GM23248 (cell line): ENCODE measurements at regions not wholly inside any gene's neighbourhood (a gene's known extent, or its start where the extent isn't known, plus 50 kb on each side); places are given as distances from the start of the nearest gene placed in this dataset.

Experiments used
- DNase-seq: peaks from one replicate; pipeline ENCODE4 v3.0.0-alpha.2; 2015
- H2AFZ ChIP-seq: fragments of 200-600 bp; sonication (generic); 2 replicates; pipeline ENCODE4 v1.6.1; 2016; ENCODE audit warnings: antibody characterized with exemption
- H3F3A ChIP-seq: fragments of 200-600 bp; sonication (generic); 2 replicates; pipeline ENCODE4 v1.6.1; 2016; ENCODE audit warnings: mild to moderate bottlenecking, antibody characterized with exemption, mixed run types; ENCODE audit not compliant: insufficient read depth
- H3K27ac ChIP-seq: fragments of 200-600 bp; sonication (generic); 2 replicates; pipeline ENCODE4 v1.5.1; 2016; ENCODE audit warnings: mild to moderate bottlenecking
- H3K27me3 ChIP-seq: fragments of 200-600 bp; sonication (generic); replicated peaks from 2 replicates; pipeline ENCODE4 v1.6.1; 2016; ENCODE audit warnings: mild to moderate bottlenecking; ENCODE audit not compliant: insufficient read depth
- H3K36me3 ChIP-seq: fragments of 200-600 bp; sonication (generic); 2 replicates; pipeline ENCODE4 v1.6.1; 2016; ENCODE audit warnings: low read depth, mild to moderate bottlenecking
- H3K4me1 ChIP-seq: fragments of 200-600 bp; sonication (generic); 2 replicates; pipeline ENCODE4 v1.6.1; 2016; ENCODE audit warnings: mild to moderate bottlenecking; ENCODE audit not compliant: insufficient read depth
- H3K4me2 ChIP-seq: fragments of 200-600 bp; sonication (generic); one replicate; pipeline ENCODE4 v1.6.1; 2016; ENCODE audit warnings: mild to moderate bottlenecking; ENCODE audit not compliant: unreplicated experiment
- H3K4me3 ChIP-seq: fragments of 200-600 bp; sonication (generic); 2 replicates; pipeline ENCODE4 v1.5.1; 2016; ENCODE audit warnings: mild to moderate bottlenecking
- H3K79me2 ChIP-seq: fragments of 200-600 bp; sonication (generic); 2 replicates; pipeline ENCODE4 v1.6.1; 2016; ENCODE audit warnings: mild to moderate bottlenecking; ENCODE audit not compliant: insufficient read depth
- H3K9ac ChIP-seq: fragments of 200-600 bp; sonication (generic); 2 replicates; pipeline ENCODE4 v1.6.1; 2016; ENCODE audit warnings: mild to moderate bottlenecking
- H3K9me2 ChIP-seq: fragments of 200-600 bp; sonication (generic); 2 replicates; pipeline ENCODE4 v1.6.1; 2016; ENCODE audit warnings: mixed run types, mild to moderate bottlenecking, moderate library complexity; ENCODE audit not compliant: insufficient read depth
- H3K9me3 ChIP-seq: fragments of 200-600 bp; sonication (generic); one replicate; pipeline ENCODE4 v1.6.1; 2017; ENCODE audit warnings: low read depth
- H4K20me1 ChIP-seq: fragments of 200-600 bp; sonication (generic); 2 replicates; pipeline ENCODE4 v1.6.0; 2016; ENCODE audit not compliant: insufficient read depth
- EZH2 ChIP-seq: fragments of 200-600 bp; sonication (generic); IDR thresholded peaks from 2 replicates; pipeline ENCODE4 v1.6.1; 2018; ENCODE audit warnings: antibody characterized with exemption, mild to moderate bottlenecking; ENCODE audit not compliant: insufficient read depth, poor library complexity, severe bottlenecking
- EZH2phosphoT487 ChIP-seq: fragments of 200-600 bp; sonication (generic); IDR thresholded peaks from 2 replicates; pipeline ENCODE4 v1.6.1; 2018; ENCODE audit warnings: antibody characterized with exemption, moderate library complexity, mild to moderate bottlenecking, low read depth; ENCODE audit not compliant: insufficient read depth
- WGBS, 2 experiments: methylation state at CpG; one replicate each; pipeline ENCODE4 v1.1.6; 2015 to 2017; ENCODE audit warnings: low lambda C conversion rate in 2 of 2, low coverage in 1 of 2; ENCODE audit errors: missing lambda C conversion rate in 2 of 2; 5-methylcytosine and 5-hydroxymethylcytosine counted together
- in situ Hi-C: fragments of 300-500 bp; cut with MboI; formaldehyde crosslinking; loops from 2 replicates; pipeline ENCODE4 v1.15.0; 2020

DNA sequence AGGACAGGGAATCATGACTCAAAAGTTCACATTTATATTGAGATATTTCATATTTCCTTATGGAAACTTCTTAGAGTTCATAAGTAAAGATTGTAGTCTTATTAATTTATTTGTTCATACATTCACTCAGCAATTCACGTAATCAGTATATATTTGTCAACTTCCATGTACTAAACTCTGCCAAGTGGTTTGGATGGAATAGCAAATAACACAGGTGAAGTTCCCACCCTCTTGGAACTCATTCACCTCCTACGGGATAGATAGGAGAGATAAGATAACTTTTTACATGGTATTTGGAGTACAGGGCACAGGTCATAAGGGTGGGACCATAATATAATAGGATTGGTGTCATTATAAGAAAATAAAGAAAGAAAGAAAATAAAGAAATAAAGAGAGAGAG lies 234.0 kb downstream of the CDC14C start:
- Histone ChIP-seq H2AFZ (no peak overlapping the region), H3F3A (no peaks in the 10 kb centered on the region), H3K4me3 (no peak overlapping the region), H3K9me3 (no peaks in the 10 kb centered on the region), H3K36me3 (no peaks in the 10 kb centered on the region), H3K27ac (no peak overlapping the region), H3K9me2 (no peaks in the 10 kb centered on the region), H3K4me2 (no peak overlapping the region), H3K9ac (no peak overlapping the region), H3K79me2 (no peaks in the 10 kb centered on the region), H4K20me1 (no peaks in the 10 kb centered on the region), H3K27me3 (no peaks in the 10 kb centered on the region), H3K4me1 (no peaks in the 10 kb centered on the region)
- in situ Hi-C loops = no loop called here
- TF ChIP-seq EZH2phosphoT487 (no peak), EZH2 (no peak)
- no peak for DNase-seq
- WGBS, 2 experiments = 14 to 16% methylated on average over 2 of the region's 2 CpGs

DNA sequence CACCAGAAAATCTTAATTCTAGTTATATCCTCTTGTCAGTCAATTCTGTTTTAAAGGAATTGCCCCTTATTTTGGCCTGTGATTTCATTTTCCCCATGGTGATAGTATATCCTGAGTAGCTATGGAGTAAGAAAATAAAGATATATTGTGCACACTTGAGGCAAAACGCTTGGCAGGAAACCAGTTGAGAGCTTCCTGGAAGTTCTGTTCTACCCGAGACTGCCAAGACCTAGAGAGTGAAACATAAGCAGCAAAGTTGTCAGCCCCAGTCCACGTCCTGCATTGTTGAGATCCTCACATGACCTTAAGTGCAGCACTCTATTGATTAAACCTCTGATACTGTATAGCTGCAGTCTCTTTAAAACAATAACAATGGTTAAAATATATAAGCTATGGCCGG lies 235.2 kb downstream of the CDC14C start:
- Histone ChIP-seq H3K4me2 (no peak overlapping the region), H3K9me3 (no peaks in the 10 kb centered on the region), H3K9me2 (no peaks in the 10 kb centered on the region), H3K36me3 (no peaks in the 10 kb centered on the region), H3K4me1 (no peaks in the 10 kb centered on the region), H2AFZ (no peak overlapping the region), H3F3A (no peaks in the 10 kb centered on the region), H3K9ac (no peak overlapping the region), H4K20me1 (no peaks in the 10 kb centered on the region), H3K27me3 (no peaks in the 10 kb centered on the region), H3K27ac (no peak overlapping the region), H3K79me2 (no peaks in the 10 kb centered on the region), H3K4me3 (no peak overlapping the region)
- in situ Hi-C loops = no loop called here
- no peak for DNase-seq
- TF ChIP-seq EZH2phosphoT487 = no peak
- TF ChIP-seq EZH2 = no peak
- 0 to 3% methylated on average over 4 of the region's 4 CpGs for WGBS, 2 experiments

DNA sequence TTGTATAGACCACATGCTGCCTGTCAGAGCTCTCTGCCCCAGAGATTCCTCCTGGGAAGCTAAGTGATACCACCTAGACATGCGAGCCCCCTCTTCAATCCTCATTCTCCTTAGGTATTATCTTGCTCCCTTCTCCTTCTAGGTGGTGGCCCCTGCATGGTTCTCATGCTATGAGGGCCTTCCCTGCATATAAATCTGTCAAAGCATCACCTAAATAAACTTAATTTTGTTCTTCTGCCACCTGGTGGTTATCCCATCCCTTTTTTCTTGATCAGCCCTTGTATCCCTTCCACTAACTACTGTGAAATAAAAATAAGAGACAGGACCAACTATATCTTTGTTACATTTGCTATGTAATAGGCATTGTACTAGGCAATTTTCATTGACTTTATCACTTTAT lies 242.1 kb downstream of the CDC14C start:
- Histone ChIP-seq H3K27me3 (no peaks in the 10 kb centered on the region), H3K9me3 (no peaks in the 10 kb centered on the region), H3K4me1 (no peaks in the 10 kb centered on the region), H2AFZ (no peak overlapping the region), H3F3A (no peaks in the 10 kb centered on the region), H3K9me2 (no peaks in the 10 kb centered on the region), H3K79me2 (no peaks in the 10 kb centered on the region), H3K36me3 (no peaks in the 10 kb centered on the region), H3K4me3 (no peak overlapping the region), H3K27ac (no peak overlapping the region), H3K9ac (no peak overlapping the region), H3K4me2 (no peak overlapping the region), H4K20me1 (no peaks in the 10 kb centered on the region)
- in situ Hi-C loops = no loop called here
- 26 to 44% methylated on average over 1 of the region's 1 CpG for WGBS, 2 experiments
- DNase-seq = peak; percentile 2
- no peak for TF ChIP-seq EZH2phosphoT487
- TF ChIP-seq EZH2 = no peak

DNA sequence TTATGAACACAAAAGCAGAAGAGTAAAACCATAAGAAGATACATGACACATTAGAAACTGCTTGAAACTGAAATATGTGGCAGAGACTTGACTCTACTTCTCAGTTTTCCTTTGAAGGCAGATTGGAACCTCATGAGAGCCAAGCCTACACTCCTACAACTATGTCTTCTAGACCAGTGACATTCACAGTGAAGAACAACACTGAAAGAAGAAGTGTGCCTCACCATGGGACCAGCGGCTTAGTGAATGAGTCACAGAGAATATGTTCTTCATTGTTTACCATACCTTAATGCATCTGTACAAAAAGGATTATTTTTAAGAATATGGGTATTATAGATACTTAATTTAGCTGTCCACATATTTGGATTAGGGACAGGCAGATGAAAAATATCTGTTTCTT lies 248.3 kb downstream of the CDC14C start:
- WGBS, 2 experiments = 48% methylated on average over 1 of the region's 1 CpG
- no peak for DNase-seq
- no peaks in the 10 kb centered on the region for H4K20me1 ChIP-seq
- H3K79me2 ChIP-seq = no peaks in the 10 kb centered on the region
- in situ Hi-C loops = no loop called here
- no peaks in the 10 kb centered on the region for H3K4me1 ChIP-seq
- no peaks in the 10 kb centered on the region for H3K36me3 ChIP-seq
- H3K4me3 ChIP-seq = no peak overlapping the region
- TF ChIP-seq EZH2 = no peak
- TF ChIP-seq EZH2phosphoT487 = no peak
- no peak overlapping the region for H2AFZ ChIP-seq
- no peaks in the 10 kb centered on the region for H3K27me3 ChIP-seq
- H3F3A ChIP-seq = no peaks in the 10 kb centered on the region
- H3K27ac ChIP-seq = no peak overlapping the region
- H3K9me2 ChIP-seq = no peaks in the 10 kb centered on the region
- no peaks in the 10 kb centered on the region for H3K9me3 ChIP-seq
- no peak overlapping the region for H3K4me2 ChIP-seq
- H3K9ac ChIP-seq = no peak overlapping the region

DNA sequence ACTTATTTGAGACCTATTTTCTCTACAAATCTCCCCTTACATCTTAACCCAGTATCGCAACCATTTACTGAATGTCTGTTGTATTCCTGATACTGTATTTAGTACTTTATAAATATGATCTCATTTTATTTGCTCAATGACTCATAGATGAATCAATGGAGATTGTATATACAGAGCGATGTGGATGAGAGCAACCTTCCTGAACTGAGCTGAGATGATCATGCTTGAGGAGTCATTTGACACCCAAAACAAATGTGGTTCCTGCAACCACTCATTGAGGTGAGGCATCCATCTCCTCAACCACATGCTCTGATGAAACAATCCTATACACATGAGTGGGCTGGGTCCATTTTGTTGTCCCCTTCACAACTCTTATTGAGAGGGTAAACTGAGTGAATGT lies 250.0 kb downstream of the CDC14C start:
- no peaks in the 10 kb centered on the region for H3F3A ChIP-seq
- H3K27ac ChIP-seq = no peak overlapping the region
- TF ChIP-seq EZH2phosphoT487 (no peak), EZH2 (no peak)
- H3K27me3 ChIP-seq = no peaks in the 10 kb centered on the region
- in situ Hi-C loops = no loop called here
- no peak overlapping the region for H2AFZ ChIP-seq
- no peaks in the 10 kb centered on the region for H3K4me1 ChIP-seq
- H3K9me3 ChIP-seq = no peaks in the 10 kb centered on the region
- H3K4me3 ChIP-seq = no peak overlapping the region
- WGBS, 2 experiments = 40 to 46% methylated on average over 2 of the region's 2 CpGs
- H3K36me3 ChIP-seq = no peaks in the 10 kb centered on the region
- H3K9ac ChIP-seq = no peak overlapping the region
- H3K9me2 ChIP-seq = no peaks in the 10 kb centered on the region
- no peaks in the 10 kb centered on the region for H4K20me1 ChIP-seq
- H3K79me2 ChIP-seq = no peaks in the 10 kb centered on the region
- DNase-seq = no peak
- H3K4me2 ChIP-seq = no peak overlapping the region
